K562 (cell line): ENCODE measurements at regions not wholly inside any gene's neighbourhood (a gene's known extent, or its start where the extent isn't known, plus 50 kb on each side); places are given as distances from the start of the nearest gene placed in this dataset.
A peak's percentile ranks its signal among the peaks of the same experiment; 100 is the strongest.

Experiments used
- ATAC-seq: fragments of 200-7000 bp; cut with Tn5 transposase; 3 replicates; pipeline ENCODE4 v1.9.1; 2020; ENCODE audit warnings: moderate library complexity
- BruUV-seq: library from RNA; stranded (reverse); fragments of 400-500 nt; replicated peaks from 2 replicates; lab custom pipeline; 2021; lab: Mats Ljungman, UMichigan
- CTCF ChIA-PET: fragments of 300-600 bp; formaldehyde crosslinking; extraction: SDS; loops from one replicate; lab custom pipeline; 2021; ENCODE audit warnings: low intra/inter-chr PET ratio; lab: Yijun Ruan, JAX
- POLR2A ChIA-PET: fragments of 300-600, 350-650 bp; sonication (Branson Sonifier 250); formaldehyde crosslinking; extraction: SDS; loops from one replicate; lab custom pipeline; 2021; ENCODE audit warnings: antibody characterized with exemption, inconsistent platforms; lab: Yijun Ruan, JAX
- DNase-seq, 4 experiments: peaks; one replicate each; pipeline versions ENCODE4 v3.0.0 to v3.0.0-alpha.2; 2011 to 2018; ENCODE audit warnings: low spot score in 3 of 4, mixed read lengths in 3 of 4; ENCODE audit errors: extremely low read depth in 1 of 4
- FAIRE-seq: peaks from 2 replicates; lab custom pipeline; 2011; peaks lifted over from hg19 to GRCh38; lab: Jason Lieb, UNC
- H2AFZ ChIP-seq: 2 replicates; pipeline ENCODE4 v1.6.0; 2011; ENCODE audit warnings: low read depth, low read length, control low read depth, inconsistent platforms
- H3K27ac ChIP-seq: fragments of 200-600 bp; 3 replicates; pipeline ENCODE4 v1.8.0; 2011; ENCODE audit warnings: low read depth, mild to moderate bottlenecking, control low read depth, inconsistent platforms, low read length, moderate library complexity, mixed read lengths; ENCODE audit errors: extremely low read depth
- H3K27me3 ChIP-seq, 2 experiments: fragments of 300-600 bp in 1 of 2; 2 replicates in 1 of 2; 3 replicates in 1 of 2; pipeline versions ENCODE4 v1.6.0 to v1.8.0; 2011; ENCODE audit warnings: inconsistent platforms in 2 of 2, low read length in 2 of 2, mild to moderate bottlenecking in 1 of 2, mixed read lengths in 1 of 2, moderate library complexity in 1 of 2; ENCODE audit not compliant: control insufficient read depth in 2 of 2, insufficient read depth in 2 of 2
- H3K36me3 ChIP-seq: fragments of 300-600 bp; 3 replicates; pipeline ENCODE4 v1.8.0; 2011; ENCODE audit warnings: mild to moderate bottlenecking, low read length, inconsistent platforms; ENCODE audit not compliant: control insufficient read depth, insufficient read depth
- H3K4me1 ChIP-seq, 2 experiments: fragments of 200-600 bp in 1 of 2; replicated peaks in 1 of 2; 2 replicates in 1 of 2; 3 replicates in 1 of 2; pipeline versions ENCODE4 v1.5.1 to v1.8.0; 2011; ENCODE audit warnings: inconsistent platforms in 2 of 2, low read length in 2 of 2, mild to moderate bottlenecking in 1 of 2, mixed read lengths in 1 of 2, moderate library complexity in 1 of 2; ENCODE audit not compliant: control insufficient read depth in 2 of 2, insufficient read depth in 2 of 2
- H3K4me2 ChIP-seq: 2 replicates; pipeline ENCODE4 v1.6.1; 2011; ENCODE audit warnings: low read length, control low read depth, inconsistent platforms, mixed read lengths; ENCODE audit not compliant: insufficient read depth
- H3K4me3 ChIP-seq: fragments of 200-600 bp; sonication (generic), shearing (Covaris generic); 2 replicates; pipeline ENCODE4 v1.5.1; 2016; ENCODE audit warnings: control low read depth, inconsistent platforms
- H3K79me2 ChIP-seq: fragments of 200-600 bp; 3 replicates; pipeline ENCODE4 v1.8.0; 2011; ENCODE audit warnings: low read length, inconsistent platforms; ENCODE audit not compliant: control insufficient read depth, insufficient read depth
- H3K9ac ChIP-seq, 2 experiments: 2 replicates each; pipeline versions ENCODE4 v1.6.0 to v1.6.1; 2011; ENCODE audit warnings: low read depth in 2 of 2, low read length in 2 of 2, control low read depth in 1 of 2, inconsistent platforms in 1 of 2, mild to moderate bottlenecking in 1 of 2, mixed read lengths in 1 of 2; ENCODE audit not compliant: insufficient read depth in 1 of 2
- H3K9me1 ChIP-seq: one replicate; pipeline ENCODE4 v1.6.0; 2011; ENCODE audit warnings: inconsistent platforms, mild to moderate bottlenecking, low read length, moderate library complexity; ENCODE audit not compliant: control insufficient read depth, insufficient read depth
- H3K9me3 ChIP-seq: replicated peaks from 2 replicates; pipeline ENCODE4 v1.5.1; 2011; ENCODE audit warnings: low read depth, low read length, inconsistent platforms; ENCODE audit not compliant: control insufficient read depth, insufficient read depth
- H4K20me1 ChIP-seq: replicated peaks from 2 replicates; pipeline ENCODE4 v1.6.1; 2011; ENCODE audit warnings: low read length, inconsistent platforms, mixed read lengths; ENCODE audit not compliant: control insufficient read depth, insufficient read depth
- CEBPB ChIP-seq: fragments of 450-650 bp; IDR thresholded peaks from 2 replicates; pipeline ENCODE4 v1.6.1; 2016; ENCODE audit warnings: missing genetic modification characterization, missing compliant biosample characterization
- CEBPG ChIP-seq, 3 experiments: fragments of 200-800 bp in 1 of 3; sonication (Bioruptor generic) in 1 of 3; sonication (generic) in 1 of 3; formaldehyde crosslinking in 1 of 3; IDR thresholded peaks in 2 of 3; conservative IDR thresholded peaks in 1 of 3; 2 replicates each; pipeline versions ENCODE4 v1.6.1 to v1.8.0; 2016 to 2022; ENCODE audit warnings: missing compliant biosample characterization in 2 of 3, missing genetic modification characterization in 2 of 3, mild to moderate bottlenecking in 1 of 3, missing genetic modification reagents in 1 of 3
- ZFPM2 ChIP-seq: fragments of 250-450 bp; sonication (Bioruptor Pico); IDR thresholded peaks from 2 replicates; pipeline ENCODE4 v1.5.1; 2022; ENCODE audit warnings: mild to moderate bottlenecking
- WGBS: fragments of 100-300 bp; shearing (Covaris generic); methylation state at CpG from one replicate; pipeline ENCODE4 v1.1.6; 2016; ENCODE audit warnings: low coverage, mixed read lengths; ENCODE audit not compliant: insufficient coverage; ENCODE audit errors: missing lambda C conversion rate; 5-methylcytosine and 5-hydroxymethylcytosine counted together
- in situ Hi-C: fragments of 300-500 bp; cut with MboI; formaldehyde crosslinking; loops from 4 replicates; pipeline ENCODE4 v1.15.0; 2018; ENCODE audit warnings: inconsistent platforms, mixed read lengths
- intact Hi-C: fragments of 100-400 bp; cut with micrococcal nuclease; formaldehyde crosslinking; loops from 2 replicates; pipeline ENCODE4 v1.14.2; 2022
- TF ChIP-seq, protein P1 (sequence below): IDR thresholded peaks from 2 replicates; pipeline ENCODE4 v1.6.1; 2016; ENCODE audit warnings: missing genetic modification characterization, missing compliant biosample characterization

DNA sequence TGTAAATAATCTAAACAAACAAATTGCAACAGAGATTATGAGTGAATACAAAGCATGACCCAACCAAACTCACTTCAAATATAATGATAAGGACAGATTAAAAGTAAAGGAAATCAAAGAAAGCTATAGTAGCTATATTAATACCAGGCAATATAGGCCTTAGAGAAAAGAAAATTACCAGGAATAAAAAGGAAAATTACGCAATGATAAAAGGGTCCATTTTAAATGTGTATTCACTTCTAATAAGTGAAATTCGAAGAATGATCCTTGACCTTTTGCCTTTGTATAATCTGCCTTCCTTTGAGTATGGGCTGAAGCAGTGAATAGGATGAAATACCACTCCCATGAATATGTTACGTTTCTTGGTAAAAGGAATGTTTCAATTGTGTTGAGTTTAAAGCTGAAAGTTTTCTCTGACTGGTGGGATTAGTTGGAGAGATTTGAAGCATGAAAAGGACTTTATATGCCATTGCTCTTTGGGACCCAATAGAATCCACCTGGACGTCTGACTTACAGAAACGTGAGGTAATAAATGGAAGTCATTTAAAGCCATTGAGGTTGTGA is 91.9 kb upstream of the HMGCLL1 start:
- no peaks in the 10 kb centered on the region for H3K9me1 ChIP-seq
- BruUV-seq, result no TSS peak
- no peak overlapping the region for H3K4me3 ChIP-seq
- H3K27me3 ChIP-seq, result no peaks in the 10 kb centered on the region
- no peak overlapping the region for H3K9ac ChIP-seq
- H2AFZ ChIP-seq, result no peak overlapping the region
- in situ Hi-C loops, result no loop called here
- H3K27ac ChIP-seq, result no peak overlapping the region
- no peaks in the 10 kb centered on the region for H3K9me3 ChIP-seq
- CTCF ChIA-PET, result no interaction called here
- 0% methylated on average over 5 of the region's 5 CpGs for WGBS
- POLR2A ChIA-PET, result no interaction called here
- TF ChIP-seq, protein P1, sequence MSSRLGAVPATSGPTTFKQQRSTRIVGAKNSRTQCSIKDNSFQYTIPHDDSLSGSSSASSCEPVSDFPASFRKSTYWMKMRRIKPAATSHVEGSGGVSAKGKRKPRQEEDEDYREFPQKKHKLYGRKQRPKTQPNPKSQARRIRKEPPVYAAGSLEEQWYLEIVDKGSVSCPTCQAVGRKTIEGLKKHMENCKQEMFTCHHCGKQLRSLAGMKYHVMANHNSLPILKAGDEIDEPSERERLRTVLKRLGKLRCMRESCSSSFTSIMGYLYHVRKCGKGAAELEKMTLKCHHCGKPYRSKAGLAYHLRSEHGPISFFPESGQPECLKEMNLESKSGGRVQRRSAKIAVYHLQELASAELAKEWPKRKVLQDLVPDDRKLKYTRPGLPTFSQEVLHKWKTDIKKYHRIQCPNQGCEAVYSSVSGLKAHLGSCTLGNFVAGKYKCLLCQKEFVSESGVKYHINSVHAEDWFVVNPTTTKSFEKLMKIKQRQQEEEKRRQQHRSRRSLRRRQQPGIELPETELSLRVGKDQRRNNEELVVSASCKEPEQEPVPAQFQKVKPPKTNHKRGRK, result no peak
- TF ChIP-seq CEBPB (tag) (peak; percentile 33; the same call in 1 of the 2 replicates), ZFPM2 (CRISPR knock-in tag) (no peak), CEBPG (CRISPR knock-in tag; IDR thresholded peaks at IDR 0.05) (no peak), CEBPG (tag; conservative IDR thresholded peaks at IDR 0.05 in 1 of 2, IDR thresholded peaks at IDR 0.05 in 1 of 2) (peak in 1 of 2 experiments; percentile 65; a peak in 2 of 4 replicates)
- no peaks in the 10 kb centered on the region for H3K4me1 ChIP-seq
- FAIRE-seq (no peak), ATAC-seq (no peak), DNase-seq (no peak)
- H3K79me2 ChIP-seq, result no peaks in the 10 kb centered on the region
- intact Hi-C loops, result no loop called here
- no peaks in the 10 kb centered on the region for H4K20me1 ChIP-seq
- H3K4me2 ChIP-seq, result no peak overlapping the region
- H3K36me3 ChIP-seq, result no peaks in the 10 kb centered on the region
